Stimulated activated CD4-positive, alpha-beta T cell treated with anti-CD3 and anti-CD28 coated beads, TNF-alpha, amount 100 ng/mL, for 4 hours (primary cell): ENCODE measurements at regions not wholly inside any gene's neighbourhood (a gene's known extent, or its start where the extent isn't known, plus 50 kb on each side); places are given as distances from the start of the nearest gene placed in this dataset.
"Not testable (repeated sequence)": the region's sequence is repeated elsewhere in the genome, so short reads cannot be mapped to it uniquely, and the experiment has no call there.

Experiments used
- DNase-seq, 3 experiments: peaks; one replicate each; pipeline ENCODE4 v3.0.0-alpha.2; 2020; ENCODE audit warnings: low read depth in 3 of 3

DNA sequence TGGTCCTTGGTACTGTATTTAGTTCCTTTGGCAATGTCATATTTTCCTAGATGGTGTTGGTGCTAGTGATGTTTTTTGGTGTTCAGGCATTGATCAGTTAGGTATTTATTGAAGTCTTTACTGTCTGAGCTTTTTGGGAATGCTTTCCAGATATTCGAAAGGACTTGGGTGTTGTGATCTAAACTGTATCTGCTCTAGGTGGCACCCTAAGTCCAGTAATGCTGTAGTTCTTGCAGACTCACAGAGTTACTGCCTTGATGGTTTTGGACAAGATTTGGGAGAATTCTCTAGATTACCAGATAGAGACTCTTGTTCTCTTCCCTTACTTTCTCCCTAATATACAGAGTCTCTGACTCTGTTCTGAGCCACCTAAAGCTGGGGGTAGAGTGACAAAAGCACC lies 513.6 kb upstream of the PITX2 start:
- DNase-seq: no peak

DNA sequence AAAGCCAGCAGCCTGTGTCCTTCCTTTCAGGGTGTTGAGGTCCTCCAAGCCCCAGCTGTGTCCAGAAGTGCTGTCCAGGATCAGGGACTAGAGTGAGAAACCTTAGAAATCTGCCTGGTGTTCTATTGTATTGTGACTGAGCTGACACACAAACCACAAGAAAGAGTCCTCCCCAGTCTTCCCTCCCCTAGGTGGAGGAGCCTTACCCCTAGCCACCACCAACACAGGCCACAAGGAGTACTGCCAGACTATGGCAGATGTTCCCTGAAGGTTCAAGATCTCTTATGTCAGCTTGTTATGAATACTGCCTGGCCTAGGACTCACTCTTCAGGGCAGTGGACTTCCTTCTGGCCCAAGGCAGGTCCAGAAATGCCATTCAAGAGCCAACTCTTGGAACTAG lies 514.1 kb upstream of the PITX2 start:
- DNase-seq: no peak

- DNase-seq: no peak
Measured at GRCh38 chr4:111143510-111143909, 520.6 kb upstream of the PITX2 start.

DNA sequence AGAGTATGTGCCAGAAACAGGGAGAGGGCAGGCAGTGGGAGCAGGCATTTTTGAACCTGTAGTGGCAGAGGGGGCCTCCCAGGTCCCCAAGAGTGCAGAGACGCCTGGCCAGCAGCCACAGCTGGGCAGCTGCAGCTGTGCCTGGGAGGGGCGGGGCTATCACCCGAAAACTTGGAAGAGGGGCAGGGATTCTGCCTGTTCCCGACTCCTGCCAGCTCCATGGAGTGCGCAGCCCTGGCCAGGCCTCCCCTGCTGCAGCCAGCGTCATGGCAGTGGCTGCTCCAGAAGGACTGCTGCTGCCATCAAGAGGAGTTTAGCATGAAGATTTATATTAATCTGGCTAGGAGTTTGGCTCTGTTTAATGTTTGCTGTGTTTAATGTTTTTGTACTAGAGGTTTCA lies 532.1 kb upstream of the PITX2 start:
- DNase-seq: no peak

DNA sequence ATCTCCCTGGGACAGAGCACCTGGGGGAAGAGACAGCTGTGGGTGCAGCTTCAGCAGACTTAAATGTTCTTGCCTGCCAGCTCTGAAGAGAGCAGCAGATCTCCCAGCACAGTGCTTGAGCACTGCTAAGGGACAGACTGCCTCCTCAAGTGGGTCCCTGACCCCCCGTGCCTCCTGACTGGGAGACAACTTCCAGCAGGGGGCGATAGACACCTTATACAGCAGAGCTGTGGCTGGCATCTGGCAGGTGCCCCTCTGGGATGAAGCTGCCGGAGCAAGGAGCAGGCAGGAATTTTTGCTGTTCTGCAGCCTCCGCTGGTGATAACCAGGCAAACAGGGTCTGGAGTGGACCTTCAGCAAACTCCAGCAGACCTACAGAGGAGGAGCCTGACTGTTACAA lies 541.7 kb upstream of the PITX2 start:
- DNase-seq: not testable (repeated sequence)

- DNase-seq: no peak
Measured at GRCh38 chr4:111174331-111174730, 551.5 kb upstream of the PITX2 start.

- DNase-seq: no peak
Measured at GRCh38 chr4:111178231-111178630, 555.4 kb upstream of the PITX2 start.

- no peak for DNase-seq
Measured at GRCh38 chr4:111187108-111187507, 564.2 kb upstream of the PITX2 start.

GRCh38 chr4:111198446-111198845 lies 575.6 kb upstream of the PITX2 start:
- DNase-seq: no peak

DNA sequence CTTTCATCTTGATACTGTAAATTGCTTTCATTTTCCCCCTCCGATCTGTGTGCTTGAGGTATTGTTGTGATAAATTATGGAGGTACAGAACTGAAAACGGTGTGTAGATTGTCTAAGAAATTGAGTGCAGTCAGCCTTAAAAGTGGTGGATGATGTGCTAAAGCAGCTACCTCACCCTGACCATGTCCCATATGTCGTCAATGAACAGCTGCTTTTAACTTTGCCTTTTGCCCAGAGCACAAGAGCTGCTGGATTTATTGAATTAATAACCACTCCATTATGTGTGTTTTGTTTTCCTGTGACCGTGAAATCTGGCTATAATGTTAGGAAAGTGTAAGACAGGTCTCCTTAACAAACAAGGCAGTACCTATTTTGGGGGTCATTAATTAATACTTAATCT lies 581.9 kb upstream of the PITX2 start:
- DNase-seq: no peak

DNA sequence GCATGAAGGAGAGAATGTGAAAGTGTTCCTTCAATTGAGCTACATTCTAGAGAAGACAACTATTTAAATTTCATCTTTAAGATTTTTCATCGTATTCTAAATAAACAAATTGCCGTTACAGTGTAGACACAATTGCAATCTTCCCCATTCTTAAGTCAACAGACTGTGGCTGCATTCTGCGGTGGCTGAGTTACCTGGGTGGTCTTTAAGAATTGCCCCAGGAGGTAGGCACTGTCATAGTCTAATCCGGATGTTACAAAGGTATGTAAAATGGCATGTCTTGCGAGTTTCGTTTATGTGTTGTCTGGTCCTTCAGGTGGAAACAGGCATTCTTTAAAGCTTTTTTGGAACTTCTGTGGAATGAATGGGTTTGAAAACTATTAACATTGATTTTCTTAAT lies 586.1 kb upstream of the PITX2 start:
- DNase-seq: no peak

DNA sequence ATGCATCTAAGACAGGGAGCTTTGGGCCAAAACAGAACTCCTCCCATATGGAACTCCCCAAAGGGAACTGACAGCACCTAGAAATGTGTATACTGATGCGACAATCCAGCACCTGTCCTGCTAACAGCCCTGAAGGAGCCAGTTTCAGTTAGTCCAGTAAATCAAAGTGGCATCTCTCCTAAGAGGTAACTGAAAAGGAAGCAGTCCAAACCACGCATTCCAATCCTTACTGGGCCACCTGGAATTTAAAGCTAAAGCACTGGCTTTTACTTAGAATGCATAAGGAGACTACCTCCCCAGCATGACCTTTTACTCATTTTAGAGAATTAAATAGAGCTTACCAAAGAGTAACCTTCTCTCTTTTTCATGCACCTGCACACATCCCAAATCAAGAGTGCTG lies 586.8 kb upstream of the PITX2 start:
- no peak for DNase-seq

- DNase-seq: no peak
Measured at GRCh38 chr4:111210595-111210994, 587.7 kb upstream of the PITX2 start.

- no peak for DNase-seq
Measured at GRCh38 chr4:111213531-111213930, 590.7 kb upstream of the PITX2 start.

- DNase-seq: no peak
Measured at GRCh38 chr4:111214371-111214770, 591.5 kb upstream of the PITX2 start.

GRCh38 chr4:111215755-111216154 lies 592.9 kb upstream of the PITX2 start:
- DNase-seq: no peak

DNA sequence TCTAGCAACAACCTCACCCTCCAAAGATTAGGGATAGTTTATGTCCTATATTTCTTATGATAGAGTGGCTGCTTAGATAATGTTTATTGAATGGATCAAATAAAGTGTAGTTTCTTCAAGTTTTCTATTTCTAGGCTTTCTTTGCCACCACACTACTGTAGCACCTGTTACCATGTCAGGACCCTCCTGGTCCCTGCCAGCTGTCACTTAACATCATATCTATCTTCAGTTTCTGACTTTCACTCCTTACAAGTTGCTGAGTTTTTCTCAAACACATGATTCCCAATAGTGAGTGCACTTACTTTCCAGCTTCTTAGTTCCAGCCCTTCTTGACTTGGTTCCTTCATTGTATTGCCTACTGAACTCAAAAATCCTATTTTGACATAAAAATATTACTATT lies 593.9 kb upstream of the PITX2 start:
- DNase-seq: no peak

GRCh38 chr4:111221371-111221770 lies 598.5 kb upstream of the PITX2 start:
- DNase-seq: no peak

GRCh38 chr4:111228396-111228795 lies 605.5 kb upstream of the PITX2 start:
- no peak for DNase-seq

DNA sequence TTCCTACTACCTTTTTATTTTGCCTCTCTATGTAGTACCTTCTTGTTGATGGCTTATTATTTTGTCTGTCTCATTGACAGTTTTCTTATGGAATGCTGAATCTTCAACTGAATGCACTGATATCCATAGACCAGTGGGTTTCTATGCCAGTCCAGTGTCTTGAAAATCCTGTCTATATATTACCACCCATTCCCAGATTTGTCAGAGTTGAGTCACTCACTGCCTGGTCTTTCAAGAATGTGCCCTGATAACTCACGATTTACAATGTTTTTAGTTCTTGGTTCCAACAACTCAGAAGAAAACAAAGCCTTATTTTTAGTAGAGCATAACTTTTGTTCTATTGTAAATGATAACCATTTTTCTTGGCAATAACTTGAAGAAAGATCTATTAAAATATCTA lies 606.0 kb upstream of the PITX2 start:
- DNase-seq: no peak

- DNase-seq: no peak
Measured at GRCh38 chr4:111230265-111230664, 607.4 kb upstream of the PITX2 start.

DNA sequence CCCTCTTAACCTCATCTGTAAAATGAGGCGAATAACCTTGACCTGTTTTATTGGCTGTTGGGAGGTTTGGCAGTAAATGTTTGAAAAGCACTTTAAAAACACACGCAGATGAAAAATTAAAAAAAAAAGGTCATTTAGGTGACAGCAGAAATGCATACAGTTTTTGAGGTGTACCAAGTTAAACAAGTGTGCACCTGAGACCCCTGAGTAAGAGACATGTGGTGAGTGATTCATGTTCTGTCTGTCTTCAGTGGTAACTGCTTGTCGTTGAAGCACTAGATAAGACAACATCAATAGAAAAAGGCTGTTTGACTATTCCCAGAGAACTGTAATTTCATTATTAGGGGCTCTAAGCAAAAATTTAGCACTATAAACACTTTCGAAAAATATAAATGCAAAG lies 608.4 kb upstream of the PITX2 start:
- no peak for DNase-seq

DNA sequence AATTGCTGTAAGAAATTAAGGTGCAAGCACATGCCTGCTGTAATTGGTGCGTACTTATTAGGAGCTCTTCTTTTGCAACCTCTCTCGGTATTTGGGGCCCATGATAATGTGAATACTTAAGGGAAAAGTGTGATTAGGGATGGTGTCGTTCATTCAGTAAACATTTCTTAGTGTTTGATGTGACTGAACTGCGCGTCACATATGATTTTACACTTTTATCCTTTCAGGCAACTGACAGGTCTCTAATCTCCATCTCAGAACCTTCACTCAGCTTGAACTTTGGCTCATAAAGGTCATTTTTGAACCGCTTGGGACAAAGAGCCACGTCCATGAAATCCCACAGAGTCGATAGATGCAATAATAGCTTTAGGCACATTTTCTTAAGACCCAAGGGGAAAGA lies 612.1 kb upstream of the PITX2 start:
- no peak for DNase-seq

DNA sequence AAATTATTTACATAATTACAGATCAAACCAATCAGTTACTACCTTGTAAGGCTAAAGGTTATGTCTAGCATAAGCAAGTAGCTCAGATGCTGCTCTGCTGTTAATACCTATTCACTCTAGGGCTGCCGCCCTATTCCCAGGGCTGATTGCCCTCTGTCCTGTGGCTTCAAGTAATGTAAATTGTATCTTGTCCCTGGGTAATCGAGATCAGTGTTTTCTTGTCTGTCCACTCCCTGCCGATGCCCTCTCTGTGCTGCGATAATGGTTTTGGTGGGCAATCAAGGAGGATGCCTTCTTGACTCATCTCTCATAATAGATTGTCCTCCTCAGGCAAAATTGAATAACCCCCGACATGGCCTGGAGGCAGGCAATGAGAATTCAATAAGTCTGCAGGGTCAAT lies 641.0 kb upstream of the PITX2 start:
- DNase-seq: no peak

DNA sequence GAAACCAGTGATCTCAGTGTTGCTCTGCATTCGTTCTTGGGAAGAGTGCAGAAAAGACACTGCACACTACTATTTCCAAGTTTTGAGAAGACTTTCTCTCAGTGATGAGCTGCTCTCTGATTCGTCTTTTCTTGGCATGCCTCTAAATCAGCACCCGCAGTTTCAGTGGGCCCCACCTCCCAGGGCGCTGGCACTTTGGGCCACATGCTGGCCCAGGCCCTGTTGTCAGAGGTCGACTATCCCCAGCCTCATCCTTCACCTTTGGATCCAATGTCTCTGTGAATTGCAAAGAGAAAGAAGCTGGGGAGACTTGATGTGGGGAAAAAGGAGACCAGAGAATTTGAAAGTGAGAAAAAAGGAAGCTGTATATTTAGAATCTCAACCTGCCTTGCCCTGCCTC lies 644.1 kb upstream of the PITX2 start:
- no peak for DNase-seq
